ENCODE measurements at regions not wholly inside any gene's neighbourhood (a gene's known extent, or its start where the extent isn't known, plus 50 kb on each side); places are given as distances from the start of the nearest gene placed in this dataset.

DNA sequence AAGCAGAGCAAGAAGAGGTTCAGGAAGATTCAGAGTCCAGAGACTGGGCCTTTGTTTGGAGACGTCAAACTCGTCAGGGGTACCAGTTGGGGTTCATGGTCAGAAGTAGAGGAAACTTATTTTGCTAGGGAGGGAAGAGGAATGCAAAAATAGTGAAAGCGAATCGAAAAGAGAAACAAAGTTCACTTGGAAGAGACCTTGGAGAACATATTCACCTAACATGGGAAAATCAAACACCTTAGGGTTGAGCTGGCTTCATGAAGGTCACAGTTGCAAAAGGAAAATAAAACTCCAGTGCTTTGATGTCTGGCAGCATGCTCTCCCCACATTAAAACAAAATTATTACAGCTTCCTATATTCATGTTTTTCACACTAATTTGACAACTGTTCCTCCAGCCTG lies 440.4 kb downstream of the EPM2A start:
- Mint-ChIP-seq H3K27ac (ENCODE audit: unreplicated experiment) (no peak overlapping the region), H3K36me3 (ENCODE audit: insufficient read depth, unreplicated experiment) (no peaks in the 10 kb centered on the region), H3K4me1 (ENCODE audit: low read depth, unreplicated experiment) (no peaks in the 10 kb centered on the region), H3K4me3 (ENCODE audit: low read depth, unreplicated experiment) (no peak overlapping the region), H3K9me3 (ENCODE audit: low read depth, unreplicated experiment) (no peaks in the 10 kb centered on the region), H3K27me3 (ENCODE audit: unreplicated experiment) (no peaks in the 10 kb centered on the region)
- no peak for DNase-seq
- CTCF ChIA-PET = no interaction called here
- intact Hi-C loops (cut with micrococcal nuclease; ENCODE audit: unreplicated experiment) = no loop called here
- TF ChIP-seq, protein P1, sequence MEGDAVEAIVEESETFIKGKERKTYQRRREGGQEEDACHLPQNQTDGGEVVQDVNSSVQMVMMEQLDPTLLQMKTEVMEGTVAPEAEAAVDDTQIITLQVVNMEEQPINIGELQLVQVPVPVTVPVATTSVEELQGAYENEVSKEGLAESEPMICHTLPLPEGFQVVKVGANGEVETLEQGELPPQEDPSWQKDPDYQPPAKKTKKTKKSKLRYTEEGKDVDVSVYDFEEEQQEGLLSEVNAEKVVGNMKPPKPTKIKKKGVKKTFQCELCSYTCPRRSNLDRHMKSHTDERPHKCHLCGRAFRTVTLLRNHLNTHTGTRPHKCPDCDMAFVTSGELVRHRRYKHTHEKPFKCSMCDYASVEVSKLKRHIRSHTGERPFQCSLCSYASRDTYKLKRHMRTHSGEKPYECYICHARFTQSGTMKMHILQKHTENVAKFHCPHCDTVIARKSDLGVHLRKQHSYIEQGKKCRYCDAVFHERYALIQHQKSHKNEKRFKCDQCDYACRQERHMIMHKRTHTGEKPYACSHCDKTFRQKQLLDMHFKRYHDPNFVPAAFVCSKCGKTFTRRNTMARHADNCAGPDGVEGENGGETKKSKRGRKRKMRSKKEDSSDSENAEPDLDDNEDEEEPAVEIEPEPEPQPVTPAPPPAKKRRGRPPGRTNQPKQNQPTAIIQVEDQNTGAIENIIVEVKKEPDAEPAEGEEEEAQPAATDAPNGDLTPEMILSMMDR (IDR thresholded peaks at IDR 0.05; ENCODE audit: unreplicated experiment) = no peak
- BruUV-seq (replicated peaks) = no TSS peak

DNA sequence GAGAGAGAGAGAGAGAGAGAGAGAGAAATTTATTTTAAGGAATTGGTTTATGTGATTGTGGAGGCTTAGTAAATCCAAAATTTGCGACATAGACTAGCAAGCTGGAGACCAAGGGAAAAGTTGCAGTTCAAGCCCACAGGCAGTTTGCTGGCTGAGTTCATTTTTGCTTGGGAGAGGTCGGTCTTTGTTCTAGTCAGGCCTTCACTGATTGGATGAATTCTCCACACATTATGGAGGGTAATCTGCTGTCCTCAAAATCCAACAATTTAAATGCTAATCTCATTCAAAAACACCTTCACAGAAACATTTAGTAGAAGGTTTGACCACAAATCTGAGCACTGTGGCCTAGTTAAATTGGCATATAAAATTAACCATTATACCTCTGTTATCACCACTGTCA lies 439.6 kb downstream of the EPM2A start:
- CTCF ChIA-PET = no interaction called here
- H3K4me3 Mint-ChIP-seq (ENCODE audit: low read depth, unreplicated experiment) = no peak overlapping the region
- H3K27ac Mint-ChIP-seq (ENCODE audit: unreplicated experiment) = no peak overlapping the region
- H3K9me3 Mint-ChIP-seq (ENCODE audit: low read depth, unreplicated experiment) = no peaks in the 10 kb centered on the region
- no peaks in the 10 kb centered on the region for H3K4me1 Mint-ChIP-seq (ENCODE audit: low read depth, unreplicated experiment)
- no peak for DNase-seq
- intact Hi-C loops (cut with micrococcal nuclease; ENCODE audit: unreplicated experiment) = no loop called here
- no TSS peak for BruUV-seq (replicated peaks)
- H3K27me3 Mint-ChIP-seq (ENCODE audit: unreplicated experiment) = no peaks in the 10 kb centered on the region
- TF ChIP-seq, protein P1 (IDR thresholded peaks at IDR 0.05; ENCODE audit: unreplicated experiment) = no peak
- no peaks in the 10 kb centered on the region for H3K36me3 Mint-ChIP-seq (ENCODE audit: insufficient read depth, unreplicated experiment)

DNA sequence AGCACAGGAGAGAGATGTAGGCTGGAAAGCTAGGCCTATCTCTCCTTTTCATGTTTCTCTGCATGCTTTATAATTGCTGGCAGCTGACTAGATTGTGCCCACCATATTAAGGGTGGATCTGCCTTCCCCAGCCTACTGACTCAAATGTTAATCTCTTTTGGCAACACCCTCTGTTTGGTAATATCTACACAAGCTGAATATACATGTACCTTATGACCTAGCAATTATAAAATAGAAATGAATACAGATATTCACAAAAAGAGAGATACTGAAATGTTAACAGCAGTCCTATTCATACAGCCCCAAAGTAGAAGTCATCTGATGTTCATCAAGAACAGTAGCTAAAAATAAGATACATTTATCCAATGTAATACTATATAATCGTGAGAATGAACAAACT lies 429.6 kb downstream of the EPM2A start:
- no peak for DNase-seq
- TF ChIP-seq, protein P1 (IDR thresholded peaks at IDR 0.05; ENCODE audit: unreplicated experiment) = no peak
- Mint-ChIP-seq H3K4me3 (ENCODE audit: low read depth, unreplicated experiment) (no peak overlapping the region), H3K9me3 (ENCODE audit: low read depth, unreplicated experiment) (no peaks in the 10 kb centered on the region), H3K27ac (ENCODE audit: unreplicated experiment) (no peak overlapping the region), H3K36me3 (ENCODE audit: insufficient read depth, unreplicated experiment) (no peaks in the 10 kb centered on the region), H3K4me1 (ENCODE audit: low read depth, unreplicated experiment) (no peaks in the 10 kb centered on the region), H3K27me3 (ENCODE audit: unreplicated experiment) (no peaks in the 10 kb centered on the region)
- CTCF ChIA-PET = no interaction called here
- no TSS peak for BruUV-seq (replicated peaks)
- intact Hi-C loops (cut with micrococcal nuclease; ENCODE audit: unreplicated experiment) = no loop called here

DNA sequence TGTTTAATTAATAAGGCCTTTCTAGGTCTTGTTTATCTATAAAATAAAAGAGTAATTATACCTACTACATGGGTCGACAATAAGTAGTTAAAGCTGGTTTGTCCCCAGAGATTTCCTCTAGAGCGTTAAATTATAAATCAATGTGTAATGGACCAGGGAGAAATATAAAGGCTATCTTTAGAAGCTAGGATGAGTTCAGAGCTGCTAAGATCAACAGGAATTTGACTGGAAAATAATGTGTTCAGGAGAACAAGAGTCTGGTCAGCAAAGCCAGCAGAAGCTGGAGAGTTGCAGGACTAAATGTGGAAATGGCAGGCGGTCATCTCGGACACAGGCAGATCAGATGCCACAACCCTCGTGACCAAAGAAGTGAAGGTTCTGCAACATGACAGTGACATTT lies 428.8 kb downstream of the EPM2A start:
- intact Hi-C loops (cut with micrococcal nuclease; ENCODE audit: unreplicated experiment) = no loop called here
- no peaks in the 10 kb centered on the region for H3K27me3 Mint-ChIP-seq (ENCODE audit: unreplicated experiment)
- H3K27ac Mint-ChIP-seq (ENCODE audit: unreplicated experiment) = no peak overlapping the region
- BruUV-seq (replicated peaks) = no TSS peak
- H3K4me1 Mint-ChIP-seq (ENCODE audit: low read depth, unreplicated experiment) = no peaks in the 10 kb centered on the region
- H3K9me3 Mint-ChIP-seq (ENCODE audit: low read depth, unreplicated experiment) = no peaks in the 10 kb centered on the region
- no peak for DNase-seq
- H3K4me3 Mint-ChIP-seq (ENCODE audit: low read depth, unreplicated experiment) = no peak overlapping the region
- H3K36me3 Mint-ChIP-seq (ENCODE audit: insufficient read depth, unreplicated experiment) = no peaks in the 10 kb centered on the region
- TF ChIP-seq, protein P1 (IDR thresholded peaks at IDR 0.05; ENCODE audit: unreplicated experiment) = no peak
- CTCF ChIA-PET = no interaction called here
